GM18511 (cell line): ENCODE measurements at regions not wholly inside any gene's neighbourhood (a gene's known extent, or its start where the extent isn't known, plus 50 kb on each side); places are given as distances from the start of the nearest gene placed in this dataset.
"Not testable (repeated sequence)": the region's sequence is repeated elsewhere in the genome, so short reads cannot be mapped to it uniquely, and the experiment has no call there.

Experiments used
- ATAC-seq: cut with Tn5 transposase; IDR thresholded peaks from one replicate; pipeline ENCODE4 v1.9.1; 2021; ENCODE audit warnings: mild to moderate bottlenecking, moderate library complexity; ENCODE audit not compliant: unreplicated experiment

DNA sequence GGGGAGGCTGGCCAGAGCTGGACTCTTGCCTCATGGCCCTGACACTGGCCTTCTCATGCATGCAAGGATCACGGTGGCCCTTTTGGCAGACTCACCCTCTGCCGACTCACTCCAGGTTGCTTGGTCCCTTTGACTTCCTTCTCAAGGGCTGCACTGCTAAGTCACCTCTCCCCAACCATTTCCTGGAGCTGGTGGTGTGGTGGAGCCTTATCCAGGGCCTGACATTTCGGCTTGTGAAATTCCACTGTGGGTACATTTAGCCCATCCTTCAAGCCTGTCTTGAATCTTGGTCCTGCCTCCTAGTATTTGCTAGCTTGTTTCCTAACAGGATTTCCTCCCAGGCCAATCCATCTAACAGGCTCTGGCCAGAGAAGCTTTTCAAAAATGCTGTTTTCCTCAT is 52.6 kb upstream of the JUN start:
- no peak for ATAC-seq

DNA sequence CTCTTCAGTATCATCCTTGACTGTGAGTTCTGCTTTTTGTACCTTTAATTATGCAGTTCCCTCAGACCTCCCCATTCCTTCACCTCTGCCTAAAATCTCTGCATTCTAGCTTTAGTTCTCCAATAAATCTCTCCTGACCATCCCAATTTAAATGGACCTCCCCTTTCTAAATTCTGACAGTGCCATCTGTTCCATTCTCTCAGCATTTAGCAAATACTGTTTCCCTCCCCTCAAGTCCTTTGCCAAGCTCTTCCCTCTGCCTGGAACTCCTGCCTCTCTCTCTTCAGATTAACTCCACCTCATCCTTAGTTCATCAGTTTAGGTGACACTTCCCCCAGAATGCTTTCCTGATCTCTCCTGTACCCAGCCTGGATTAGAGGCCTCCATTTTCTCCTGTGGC is 54.0 kb upstream of the JUN start:
- ATAC-seq: no peak

DNA sequence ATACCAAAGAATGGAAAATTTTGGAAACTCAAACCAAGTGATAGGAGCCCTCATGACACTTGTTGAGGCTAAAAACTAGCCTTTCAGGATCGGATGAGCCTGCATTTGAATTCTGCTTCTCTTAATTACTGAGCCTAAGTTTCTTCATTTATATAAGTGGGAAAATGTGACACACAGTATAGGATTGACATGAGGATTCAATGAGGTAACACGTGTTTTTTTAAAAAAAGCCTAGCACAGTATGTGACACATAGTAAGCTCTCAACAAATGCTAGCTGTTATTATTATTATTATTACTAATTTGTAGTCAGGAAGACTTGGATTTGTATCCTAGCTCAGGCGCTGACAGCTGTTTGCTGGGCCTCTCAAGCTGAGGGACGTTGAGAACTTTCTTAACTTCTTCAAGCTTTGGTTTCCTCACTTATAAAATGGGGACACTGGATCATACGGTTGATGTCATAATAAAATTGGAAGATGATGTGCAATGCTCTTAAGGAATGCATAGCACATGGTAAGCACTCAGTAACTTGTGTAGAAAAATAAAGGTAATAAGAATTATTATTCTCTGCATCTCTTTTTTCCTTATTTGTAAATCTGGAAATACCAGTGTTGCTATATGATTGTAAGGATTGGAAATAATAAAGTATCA is 55.4 kb upstream of the JUN start:
- ATAC-seq: no peak

DNA sequence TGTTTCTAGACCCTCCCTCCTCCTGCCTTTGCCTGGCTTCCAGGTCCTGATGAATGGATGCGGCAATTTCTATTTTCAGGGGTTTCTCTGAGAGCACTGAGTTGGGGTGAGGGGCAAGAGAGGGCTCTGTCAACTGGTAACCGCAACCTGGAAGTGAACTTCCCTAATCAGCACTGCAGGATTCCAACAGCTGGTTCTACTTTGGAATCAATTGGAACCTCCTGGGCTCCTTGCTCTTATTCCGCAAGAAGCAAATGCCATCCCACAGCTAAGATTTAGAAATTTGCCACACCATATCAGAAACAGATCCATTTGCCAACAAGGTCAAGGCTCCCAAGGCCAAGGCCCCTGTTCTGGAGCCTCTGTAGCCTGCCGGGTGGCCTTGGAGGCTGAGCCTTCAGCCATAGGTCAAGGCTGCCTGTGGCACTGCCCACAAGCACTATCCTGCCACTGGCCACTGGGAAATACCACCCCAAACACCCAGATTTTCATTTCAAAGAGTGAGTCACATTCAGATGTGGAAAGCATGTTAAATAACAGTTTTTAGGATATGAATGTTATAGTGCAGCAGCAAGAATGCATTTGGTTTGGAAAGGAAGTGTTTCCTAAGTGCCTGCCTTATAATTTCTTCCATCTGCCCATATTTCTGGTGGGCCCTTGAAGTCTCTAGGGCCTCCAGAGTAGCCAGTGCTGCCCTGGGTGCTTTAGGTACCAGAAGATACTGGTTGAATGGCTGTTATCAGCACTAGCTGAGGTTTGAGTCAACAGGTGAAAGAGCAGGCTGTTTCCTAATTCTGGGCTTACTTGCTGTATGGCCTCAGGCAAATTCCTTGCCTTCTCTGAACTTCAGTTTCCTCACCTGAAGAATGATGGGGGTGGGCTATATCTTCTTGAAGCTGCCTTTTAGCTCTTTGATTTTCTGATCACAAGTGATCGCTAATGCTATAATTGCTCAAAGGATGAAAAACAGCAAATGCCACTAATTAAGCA is 56.3 kb upstream of the JUN start:
- no peak for ATAC-seq

DNA sequence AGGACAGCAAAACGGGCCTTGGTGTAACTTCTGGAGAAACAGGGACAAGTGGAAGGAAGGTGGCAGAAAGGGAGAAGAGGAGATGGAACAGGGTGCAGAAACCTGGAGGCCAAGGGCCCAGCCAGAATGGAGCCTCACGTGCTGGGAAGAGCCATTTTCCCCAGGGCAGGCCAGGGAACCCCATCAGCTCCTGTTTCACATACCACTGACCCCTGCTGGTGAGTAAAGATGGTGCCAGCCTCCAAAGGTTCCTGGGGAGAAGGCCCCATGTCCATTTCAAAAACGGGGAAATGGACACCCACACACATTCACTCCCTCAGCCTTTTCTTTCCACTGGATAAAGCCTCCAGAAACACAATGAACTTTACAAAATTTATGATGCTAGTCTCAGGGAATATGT is 57.6 kb upstream of the JUN start:
- ATAC-seq: no peak

DNA sequence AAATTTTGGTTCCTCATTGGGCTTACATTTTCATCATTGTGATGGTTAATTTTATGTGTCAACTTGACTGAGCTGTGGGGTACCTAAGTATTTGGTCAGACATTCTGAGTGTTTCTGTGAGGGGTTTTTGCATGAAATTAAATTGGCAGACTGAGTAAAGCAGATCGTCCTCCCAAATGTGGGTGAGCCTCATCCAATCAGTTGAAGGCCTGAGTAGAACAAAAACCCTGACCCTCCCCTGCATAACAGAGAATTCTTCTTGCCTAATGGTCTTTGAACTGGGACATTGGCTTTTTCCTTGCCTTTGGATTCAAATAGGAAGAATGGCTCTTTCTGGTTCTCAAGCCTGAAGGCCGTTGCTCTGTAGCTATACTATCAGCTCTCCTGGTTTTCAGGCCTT is 59.1 kb upstream of the JUN start:
- ATAC-seq: no peak

DNA sequence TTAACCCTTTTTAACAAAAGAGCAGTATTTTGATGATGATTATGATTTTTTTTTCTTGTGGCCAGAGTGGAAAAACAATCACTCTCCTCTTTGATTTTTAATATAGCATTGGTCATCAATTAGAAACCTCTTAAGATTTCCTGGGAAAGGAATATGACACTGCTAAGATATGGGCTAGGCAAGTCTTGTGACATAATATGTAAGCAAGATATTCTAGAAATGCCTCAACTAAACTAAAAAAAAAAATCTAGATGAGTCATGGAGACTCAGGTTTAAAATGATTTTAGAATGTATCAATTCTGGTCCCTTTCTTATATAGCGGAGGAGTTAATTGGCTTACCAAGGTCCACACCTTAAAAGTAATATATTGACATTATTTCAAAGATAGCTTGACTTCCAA is 60.3 kb upstream of the JUN start:
- no peak for ATAC-seq

DNA sequence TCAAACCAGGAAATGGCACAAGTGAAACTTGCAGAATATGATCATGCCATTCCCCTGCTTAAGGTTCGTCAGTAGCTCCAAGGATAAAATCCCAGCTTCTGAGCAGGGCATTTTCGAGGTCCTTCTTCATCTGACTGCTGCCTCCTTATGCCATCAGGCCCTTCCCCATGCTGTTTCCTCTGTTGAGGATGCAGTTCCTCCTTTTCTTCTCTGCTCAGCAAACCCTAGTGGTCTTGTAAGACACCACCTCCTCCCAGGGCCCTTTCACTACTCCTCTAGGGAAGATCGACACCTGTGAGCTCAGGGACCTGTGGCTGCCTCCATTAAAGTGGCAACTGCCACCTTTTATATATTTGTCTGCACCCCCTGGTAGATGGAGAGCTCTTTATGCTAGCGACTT is 62.1 kb upstream of the JUN start:
- ATAC-seq: no peak

DNA sequence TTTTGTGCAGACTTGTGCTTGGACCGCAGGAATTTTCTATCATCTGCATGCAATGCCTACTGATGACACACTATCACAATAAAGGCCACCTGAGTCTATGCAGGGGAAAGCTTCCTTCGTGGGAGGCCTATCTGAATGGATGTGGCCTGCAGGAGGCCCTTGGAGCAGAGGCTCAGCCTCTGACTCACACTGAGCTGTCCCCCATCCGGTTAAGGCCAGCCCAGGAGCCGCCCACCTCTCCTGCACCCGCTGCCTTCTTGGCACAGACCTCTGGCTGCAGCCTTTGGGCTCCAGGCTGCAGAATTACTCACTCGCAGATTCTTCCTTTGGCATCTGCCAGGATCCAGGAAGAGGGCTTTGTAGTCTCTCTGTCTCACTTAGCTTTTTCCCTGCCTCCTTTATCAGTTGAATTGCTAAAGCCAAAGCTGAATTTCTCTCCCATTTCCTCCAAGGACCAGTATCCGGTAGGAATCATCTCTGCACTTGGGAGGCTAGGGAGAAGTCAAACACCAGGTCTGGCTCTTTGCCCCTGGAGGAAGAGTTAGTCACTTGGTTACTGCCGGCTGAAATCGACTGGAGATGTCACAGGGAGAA is 65.1 kb upstream of the JUN start:
- ATAC-seq: no peak

DNA sequence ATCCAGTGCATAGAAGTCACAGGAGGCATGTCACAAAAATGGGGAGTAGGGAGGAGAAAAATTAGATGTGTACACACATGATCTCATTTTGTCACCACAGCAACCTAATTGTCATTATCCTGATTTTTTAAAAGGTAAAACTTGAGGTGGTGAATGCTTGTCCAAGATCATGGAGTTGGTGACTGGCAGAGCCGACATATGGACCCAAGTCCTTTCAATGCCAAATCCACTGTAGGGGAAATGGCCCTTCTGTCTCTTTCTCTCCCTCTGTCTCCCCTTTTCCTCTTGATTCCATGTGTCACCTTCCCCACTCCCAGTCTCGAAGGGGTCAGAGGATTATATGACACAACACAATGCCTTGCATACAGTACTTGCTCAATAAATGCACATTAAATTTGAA is 65.7 kb upstream of the JUN start:
- ATAC-seq: no peak

DNA sequence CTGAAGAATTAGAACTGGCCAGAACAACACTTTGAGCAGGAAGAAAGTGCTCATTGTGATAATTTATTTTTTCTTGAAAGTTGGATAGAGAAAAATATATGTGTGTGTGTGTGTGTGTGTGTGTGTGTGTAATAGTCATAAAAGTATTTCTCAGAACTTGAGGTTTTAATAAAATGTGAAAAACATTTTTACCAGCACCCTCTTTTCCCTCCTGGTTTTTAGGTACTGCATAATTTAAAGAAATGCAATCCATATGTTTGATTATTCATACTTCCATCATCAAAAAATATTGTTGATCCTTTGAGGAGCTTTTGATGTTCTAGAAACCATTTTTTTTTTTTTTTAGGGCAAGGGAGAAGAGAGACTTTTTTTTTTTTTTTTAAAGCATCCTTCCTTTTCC is 66.8 kb upstream of the JUN start:
- ATAC-seq: no peak

DNA sequence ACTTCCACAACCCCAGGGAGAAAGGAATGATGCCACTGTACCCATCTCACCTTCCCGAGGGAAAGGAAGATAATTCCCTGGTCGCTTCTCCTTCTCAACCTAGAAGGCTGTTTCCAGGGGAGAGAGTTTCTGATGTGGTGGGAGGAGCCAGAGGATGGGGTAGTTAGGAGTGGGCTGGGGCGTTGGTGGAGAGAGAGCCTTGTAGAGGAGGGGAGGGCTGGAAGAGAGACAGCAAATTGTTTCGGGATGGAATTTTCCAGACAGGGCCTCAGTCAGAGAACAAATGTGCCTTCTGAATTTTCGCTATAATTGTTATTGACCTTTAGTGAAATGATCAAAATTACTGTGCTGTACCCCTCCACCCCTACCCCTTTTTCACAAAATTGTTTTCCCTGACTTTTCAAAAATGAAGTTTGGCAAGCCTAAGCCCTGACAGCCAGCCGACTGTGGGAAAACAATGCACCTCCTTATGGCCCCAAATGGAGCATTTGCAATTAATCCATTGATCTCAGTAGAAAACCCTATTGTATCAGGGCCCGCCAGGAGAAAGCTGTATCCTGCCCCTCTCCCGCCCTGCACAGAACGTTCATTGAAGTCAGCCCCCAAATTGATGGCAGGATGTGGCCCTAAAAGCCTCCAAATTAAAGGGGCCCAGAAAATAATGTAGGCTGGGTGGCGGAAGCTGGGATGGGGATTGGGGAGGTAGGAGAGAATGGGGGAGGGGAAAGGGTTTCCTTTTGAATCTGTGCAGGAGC is 69.1 kb upstream of the JUN start:
- ATAC-seq: no peak

DNA sequence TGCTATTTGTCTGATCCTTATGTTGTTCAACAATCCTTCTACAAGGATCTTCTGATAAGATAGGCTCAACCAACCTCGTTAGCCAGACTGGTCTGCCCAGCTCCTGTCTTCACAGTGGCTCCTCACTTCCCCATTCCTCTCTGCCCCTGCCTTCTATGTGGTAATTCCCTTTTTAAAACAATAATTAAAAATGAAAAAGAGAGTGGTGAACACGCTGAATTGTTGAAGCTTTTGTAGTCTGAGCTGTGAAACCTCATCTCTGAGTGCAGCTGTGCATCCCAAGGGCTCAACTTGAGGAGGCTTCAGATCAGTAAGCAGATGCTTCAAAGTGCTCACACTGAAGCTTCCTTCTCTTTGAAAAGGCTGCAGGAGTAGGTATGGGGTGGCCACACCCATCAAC is 70.7 kb upstream of the JUN start:
- no peak for ATAC-seq

DNA sequence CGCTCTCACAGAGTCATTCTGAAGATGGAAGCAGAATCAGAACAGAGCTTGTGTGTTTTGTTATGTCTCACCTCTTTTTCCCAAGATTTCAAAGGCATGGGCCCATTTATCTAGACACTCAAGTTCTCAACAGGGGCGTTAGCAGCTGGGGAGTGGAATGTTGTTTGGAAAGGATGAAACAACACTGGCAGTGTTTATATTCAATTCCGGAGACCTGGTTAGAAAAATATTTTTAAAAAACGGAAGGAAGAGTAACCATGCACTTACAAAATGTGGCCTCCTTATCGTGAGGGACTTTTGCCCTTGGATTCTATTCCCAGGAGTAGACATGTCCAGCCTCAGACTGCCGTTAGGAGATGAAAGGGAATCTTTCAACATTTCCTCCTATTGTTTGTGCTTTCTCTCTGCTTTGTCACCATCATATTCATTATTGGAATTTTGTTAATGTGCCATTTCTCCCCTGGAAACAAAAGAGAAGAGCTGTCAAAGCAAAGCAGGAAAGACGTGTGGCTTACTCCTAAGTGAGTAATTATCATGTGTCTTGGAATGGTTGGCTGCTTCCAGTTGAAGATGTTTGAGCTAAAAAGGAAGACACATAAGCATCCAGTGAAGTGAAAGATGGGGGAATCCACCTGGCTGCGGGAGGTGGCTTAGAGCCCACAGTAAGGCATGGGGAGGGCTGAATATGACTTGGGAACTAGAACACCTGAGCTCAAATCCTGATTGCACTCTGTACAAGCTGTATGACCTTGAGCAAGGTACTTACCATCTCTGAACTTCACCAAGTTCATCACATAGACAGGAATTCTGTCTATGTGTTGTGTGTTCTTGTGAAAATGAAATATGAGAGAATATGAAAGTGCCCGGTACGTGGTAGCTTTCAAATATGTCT is 71.7 kb upstream of the JUN start:
- no peak for ATAC-seq

DNA sequence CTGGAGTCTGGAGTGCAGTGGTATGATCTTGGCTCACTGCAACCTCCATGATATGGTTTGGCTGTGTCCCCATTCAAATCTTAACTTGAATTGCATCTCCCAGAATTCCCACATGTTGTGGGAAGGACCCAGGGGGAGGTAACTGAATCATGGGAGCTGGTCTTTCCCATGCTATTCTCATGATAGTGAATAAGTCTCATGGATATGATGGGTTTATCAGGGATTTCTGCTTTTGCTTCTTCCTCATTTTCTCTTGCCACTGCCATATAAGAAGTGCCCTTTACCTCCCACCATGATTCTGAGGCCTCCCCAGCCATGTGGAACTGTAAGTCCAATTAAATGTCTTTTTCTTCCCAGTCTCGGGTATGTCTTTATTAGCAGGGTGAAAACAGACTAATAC is 72.4 kb upstream of the JUN start:
- ATAC-seq: not testable (repeated sequence)

DNA sequence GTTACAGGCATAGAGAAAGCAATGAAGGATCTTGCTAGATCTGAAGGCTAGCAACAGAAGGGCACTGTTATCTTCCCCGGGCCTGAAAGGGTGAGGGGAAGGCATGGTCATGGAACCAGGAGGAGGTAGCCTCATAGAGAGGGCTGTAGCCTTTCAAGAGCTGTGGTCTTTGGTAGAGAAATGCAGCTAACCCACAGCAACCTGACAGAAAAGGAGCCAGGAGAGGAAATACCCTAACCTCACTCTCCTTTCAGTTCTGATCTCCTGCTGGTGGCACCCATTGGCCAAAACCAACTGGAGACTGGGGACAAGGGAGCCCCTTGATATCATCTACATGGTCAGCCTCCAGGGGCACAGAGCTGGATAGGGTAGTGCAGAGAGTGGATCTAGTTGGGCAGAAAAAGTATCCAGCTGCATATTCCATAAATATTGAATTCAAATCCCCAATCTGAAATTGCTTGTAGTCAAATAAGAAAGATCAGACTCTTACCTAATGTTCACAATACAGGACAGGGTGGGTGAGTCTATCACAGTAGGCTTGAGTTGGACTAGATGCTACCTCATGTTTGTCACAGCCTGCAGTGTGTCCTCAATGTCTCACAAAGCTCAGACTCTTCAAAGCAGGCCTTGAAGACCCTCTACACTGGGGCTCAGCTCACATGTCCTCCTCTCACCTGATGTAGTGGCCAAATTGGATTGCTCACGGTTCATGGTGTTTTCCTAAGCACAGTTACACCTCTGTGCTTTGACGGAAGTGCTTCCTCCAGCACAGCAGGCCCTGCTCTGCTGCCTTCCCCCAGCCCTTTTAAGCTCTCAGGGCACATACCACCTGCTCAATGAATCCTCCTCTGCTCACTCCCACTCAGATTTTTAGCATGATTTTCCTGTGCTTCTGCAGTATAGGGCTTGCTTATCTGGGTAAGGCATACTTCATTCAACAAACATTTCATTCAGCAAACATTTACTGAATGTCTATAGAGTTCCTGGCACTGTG is 74.1 kb upstream of the JUN start:
- peak; percentile 87 for ATAC-seq

DNA sequence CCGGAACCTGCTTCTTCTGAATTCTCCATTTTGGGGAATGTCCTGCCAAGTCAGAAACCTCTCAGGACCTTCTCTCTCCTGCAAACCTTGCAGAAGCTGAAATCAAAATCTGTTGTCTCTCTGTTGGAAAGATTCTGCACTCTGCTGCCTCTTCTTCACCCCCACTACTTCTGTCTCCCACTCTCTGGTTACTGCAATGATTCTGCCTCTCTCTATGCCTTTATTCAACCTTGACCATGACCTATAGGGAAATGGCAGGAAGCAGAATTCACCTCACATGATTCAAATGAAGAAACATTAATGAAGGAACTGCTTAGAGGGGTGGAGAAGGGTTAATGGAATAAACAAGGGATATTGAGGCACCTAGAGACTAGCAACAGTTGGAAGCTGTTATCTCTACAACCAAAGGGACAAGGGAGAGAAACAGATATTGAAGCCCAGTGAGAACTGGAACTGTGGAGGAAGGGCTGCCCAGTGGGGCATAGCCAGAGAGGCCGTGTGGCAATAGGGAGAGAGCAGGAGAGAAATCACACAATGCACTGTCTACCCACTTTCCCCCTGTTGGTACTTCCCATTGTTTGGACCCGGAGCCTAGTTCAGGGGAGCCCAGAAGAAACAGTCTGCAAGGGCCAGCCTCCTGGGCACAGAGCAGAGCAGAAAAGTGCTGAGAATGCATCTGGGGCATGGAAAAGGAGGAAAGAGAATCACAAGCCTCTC is 76.1 kb upstream of the JUN start:
- ATAC-seq: no peak

DNA sequence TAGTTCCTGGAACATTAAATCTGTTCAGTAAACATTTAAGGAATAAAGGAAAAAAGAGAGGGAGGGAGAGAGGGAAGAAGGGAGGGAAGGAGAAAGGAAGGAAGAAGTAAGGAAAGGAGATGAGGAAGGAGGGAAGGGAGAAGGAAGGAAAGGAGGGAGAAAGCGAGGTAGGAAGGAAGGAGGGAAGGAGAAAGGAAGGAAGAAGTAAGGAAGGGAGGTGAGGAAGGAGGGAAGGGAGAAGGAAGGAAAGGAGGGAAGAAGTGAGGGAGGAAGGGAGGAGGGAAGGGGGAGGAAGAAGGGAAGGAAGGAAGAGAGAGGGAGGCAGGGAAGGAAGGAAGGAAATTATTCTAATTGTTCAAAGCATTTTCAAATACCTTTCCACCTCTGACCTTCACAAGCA is 77.2 kb upstream of the JUN start:
- no peak for ATAC-seq
